K562 (cell line): ENCODE measurements at regions not wholly inside any gene's neighbourhood (a gene's known extent, or its start where the extent isn't known, plus 50 kb on each side); places are given as distances from the start of the nearest gene placed in this dataset.

Experiments used
- ATAC-seq: fragments of 200-7000 bp; cut with Tn5 transposase; 3 replicates; pipeline ENCODE4 v1.9.1; 2020; ENCODE audit warnings: moderate library complexity
- BruUV-seq: library from RNA; stranded (reverse); fragments of 400-500 nt; replicated peaks from 2 replicates; lab custom pipeline; 2021; lab: Mats Ljungman, UMichigan
- CTCF ChIA-PET: fragments of 300-600 bp; formaldehyde crosslinking; extraction: SDS; loops from one replicate; lab custom pipeline; 2021; ENCODE audit warnings: low intra/inter-chr PET ratio; lab: Yijun Ruan, JAX
- POLR2A ChIA-PET: fragments of 300-600, 350-650 bp; sonication (Branson Sonifier 250); formaldehyde crosslinking; extraction: SDS; loops from one replicate; lab custom pipeline; 2021; ENCODE audit warnings: antibody characterized with exemption, inconsistent platforms; lab: Yijun Ruan, JAX
- DNase-seq, 4 experiments: peaks; one replicate each; pipeline versions ENCODE4 v3.0.0 to v3.0.0-alpha.2; 2011 to 2018; ENCODE audit warnings: low spot score in 3 of 4, mixed read lengths in 3 of 4; ENCODE audit errors: extremely low read depth in 1 of 4
- FAIRE-seq: peaks from 2 replicates; lab custom pipeline; 2011; peaks lifted over from hg19 to GRCh38; lab: Jason Lieb, UNC
- H2AFZ ChIP-seq: 2 replicates; pipeline ENCODE4 v1.6.0; 2011; ENCODE audit warnings: low read depth, low read length, control low read depth, inconsistent platforms
- H3K27ac ChIP-seq: fragments of 200-600 bp; 3 replicates; pipeline ENCODE4 v1.8.0; 2011; ENCODE audit warnings: low read depth, mild to moderate bottlenecking, control low read depth, inconsistent platforms, low read length, moderate library complexity, mixed read lengths; ENCODE audit errors: extremely low read depth
- H3K27me3 ChIP-seq, 2 experiments: fragments of 300-600 bp in 1 of 2; 2 replicates in 1 of 2; 3 replicates in 1 of 2; pipeline versions ENCODE4 v1.6.0 to v1.8.0; 2011; ENCODE audit warnings: inconsistent platforms in 2 of 2, low read length in 2 of 2, mild to moderate bottlenecking in 1 of 2, mixed read lengths in 1 of 2, moderate library complexity in 1 of 2; ENCODE audit not compliant: control insufficient read depth in 2 of 2, insufficient read depth in 2 of 2
- H3K36me3 ChIP-seq: fragments of 300-600 bp; 3 replicates; pipeline ENCODE4 v1.8.0; 2011; ENCODE audit warnings: mild to moderate bottlenecking, low read length, inconsistent platforms; ENCODE audit not compliant: control insufficient read depth, insufficient read depth
- H3K4me1 ChIP-seq, 2 experiments: fragments of 200-600 bp in 1 of 2; replicated peaks in 1 of 2; 2 replicates in 1 of 2; 3 replicates in 1 of 2; pipeline versions ENCODE4 v1.5.1 to v1.8.0; 2011; ENCODE audit warnings: inconsistent platforms in 2 of 2, low read length in 2 of 2, mild to moderate bottlenecking in 1 of 2, mixed read lengths in 1 of 2, moderate library complexity in 1 of 2; ENCODE audit not compliant: control insufficient read depth in 2 of 2, insufficient read depth in 2 of 2
- H3K4me2 ChIP-seq: 2 replicates; pipeline ENCODE4 v1.6.1; 2011; ENCODE audit warnings: low read length, control low read depth, inconsistent platforms, mixed read lengths; ENCODE audit not compliant: insufficient read depth
- H3K4me3 ChIP-seq: fragments of 200-600 bp; sonication (generic), shearing (Covaris generic); 2 replicates; pipeline ENCODE4 v1.5.1; 2016; ENCODE audit warnings: control low read depth, inconsistent platforms
- H3K79me2 ChIP-seq: fragments of 200-600 bp; 3 replicates; pipeline ENCODE4 v1.8.0; 2011; ENCODE audit warnings: low read length, inconsistent platforms; ENCODE audit not compliant: control insufficient read depth, insufficient read depth
- H3K9ac ChIP-seq, 2 experiments: 2 replicates each; pipeline versions ENCODE4 v1.6.0 to v1.6.1; 2011; ENCODE audit warnings: low read depth in 2 of 2, low read length in 2 of 2, control low read depth in 1 of 2, inconsistent platforms in 1 of 2, mild to moderate bottlenecking in 1 of 2, mixed read lengths in 1 of 2; ENCODE audit not compliant: insufficient read depth in 1 of 2
- H3K9me1 ChIP-seq: one replicate; pipeline ENCODE4 v1.6.0; 2011; ENCODE audit warnings: inconsistent platforms, mild to moderate bottlenecking, low read length, moderate library complexity; ENCODE audit not compliant: control insufficient read depth, insufficient read depth
- H3K9me3 ChIP-seq: replicated peaks from 2 replicates; pipeline ENCODE4 v1.5.1; 2011; ENCODE audit warnings: low read depth, low read length, inconsistent platforms; ENCODE audit not compliant: control insufficient read depth, insufficient read depth
- H4K20me1 ChIP-seq: replicated peaks from 2 replicates; pipeline ENCODE4 v1.6.1; 2011; ENCODE audit warnings: low read length, inconsistent platforms, mixed read lengths; ENCODE audit not compliant: control insufficient read depth, insufficient read depth
- CREM ChIP-seq: IDR thresholded peaks from 2 replicates; pipeline ENCODE4 v1.6.1; 2014; ENCODE audit warnings: antibody characterized with exemption, low read depth
- RAD21 ChIP-seq, 2 experiments: fragments of 250-450 bp in 1 of 2; fragments of 450-650 bp in 1 of 2; sonication (Bioruptor Pico) in 1 of 2; formaldehyde crosslinking in 1 of 2; IDR thresholded peaks in 1 of 2; conservative IDR thresholded peaks in 1 of 2; 2 replicates each; pipeline versions ENCODE4 v1.4.0 to v1.8.0; 2020 to 2022; ENCODE audit warnings: mild to moderate bottlenecking in 2 of 2, moderate library complexity in 1 of 2
- RFX1 ChIP-seq: fragments of 450-650 bp; IDR thresholded peaks from 2 replicates; pipeline ENCODE4 v1.6.1; 2016; ENCODE audit warnings: mild to moderate bottlenecking, moderate library complexity
- SMC3 ChIP-seq: conservative IDR thresholded peaks from 2 replicates; pipeline ENCODE4 v1.6.1; 2011; ENCODE audit warnings: low read depth, low read length, improper control_type of control experiment; ENCODE audit not compliant: insufficient read depth
- STAG1 ChIP-seq: sonication (generic); formaldehyde crosslinking; IDR thresholded peaks from 2 replicates; pipeline ENCODE4 v1.5.0; 2020; ENCODE audit warnings: missing genetic modification reagents, borderline replicate concordance
- ZNF583 ChIP-seq: fragments of 250-450 bp; sonication (Bioruptor Pico); IDR thresholded peaks from 2 replicates; pipeline ENCODE4 v1.4.0; 2020
- WGBS: fragments of 100-300 bp; shearing (Covaris generic); methylation state at CpG from one replicate; pipeline ENCODE4 v1.1.6; 2016; ENCODE audit warnings: low coverage, mixed read lengths; ENCODE audit not compliant: insufficient coverage; ENCODE audit errors: missing lambda C conversion rate; 5-methylcytosine and 5-hydroxymethylcytosine counted together
- in situ Hi-C: fragments of 300-500 bp; cut with MboI; formaldehyde crosslinking; loops from 4 replicates; pipeline ENCODE4 v1.15.0; 2018; ENCODE audit warnings: inconsistent platforms, mixed read lengths
- intact Hi-C: fragments of 100-400 bp; cut with micrococcal nuclease; formaldehyde crosslinking; loops from 2 replicates; pipeline ENCODE4 v1.14.2; 2022
- TF ChIP-seq, protein P1 (sequence below), 2 experiments: fragments of 450-650 bp; formaldehyde crosslinking in 1 of 2; IDR thresholded peaks; 2 replicates each; pipeline versions ENCODE4 v1.4.0 to v1.6.1; 2014 to 2020; ENCODE audit warnings: mild to moderate bottlenecking in 2 of 2, borderline replicate concordance in 1 of 2, low read depth in 1 of 2
- TF ChIP-seq, protein P2 (sequence below): fragments of 450-650 bp; formaldehyde crosslinking; IDR thresholded peaks from 2 replicates; pipeline ENCODE4 v1.4.0; 2020; ENCODE audit warnings: mild to moderate bottlenecking, moderate library complexity
- TF ChIP-seq, protein P3 (sequence below), 3 experiments: IDR thresholded peaks in 2 of 3; conservative IDR thresholded peaks in 1 of 3; 2 replicates each; pipeline ENCODE4 v1.5.1; 2011 to 2012; ENCODE audit warnings: low read length in 3 of 3, mild to moderate bottlenecking in 3 of 3, control low read depth in 2 of 3, improper control_type of control experiment in 1 of 3, inconsistent platforms in 1 of 3, low read depth in 1 of 3, mixed read lengths in 1 of 3, moderate library complexity in 1 of 3; ENCODE audit not compliant: insufficient read depth in 2 of 3

DNA sequence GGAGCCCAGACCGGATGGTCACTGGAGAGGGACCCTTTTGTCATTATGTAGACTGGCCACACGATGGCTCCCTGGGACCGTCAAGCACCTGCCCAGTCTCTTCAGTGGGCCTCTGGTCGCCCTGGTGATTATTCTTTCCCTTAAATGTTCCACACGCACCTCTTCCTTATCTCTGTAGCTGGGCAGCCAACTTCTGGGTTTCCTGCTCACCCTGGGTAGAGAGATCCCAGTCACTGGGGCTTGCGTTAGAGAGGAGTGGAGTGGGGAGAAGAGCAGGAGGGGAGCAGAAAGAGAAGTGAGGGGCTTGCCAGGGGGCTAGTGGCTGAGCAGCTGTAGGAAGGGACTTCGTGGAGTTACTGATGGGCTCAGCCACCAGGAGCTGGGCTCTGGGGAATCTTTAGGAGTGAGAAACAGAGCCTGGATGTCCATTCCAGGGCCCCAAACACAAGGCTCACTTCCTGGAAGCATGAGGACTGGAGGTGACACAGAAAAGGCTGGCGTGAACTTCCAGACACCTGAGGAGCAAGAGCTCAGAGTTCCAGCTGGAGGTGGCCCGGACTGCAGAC, 150.1 kb downstream of the DHX35 start:
- H3K4me3 ChIP-seq, result no peak overlapping the region
- POLR2A ChIA-PET, result interaction anchor here (0.7 kb wide), 1 partner anchor 24 kb away, joined by 6 read pairs; no protein-coding TSS in a partner anchor
- ATAC-seq (peak; percentile 96), FAIRE-seq (peak; percentile 92), DNase-seq (peak; percentile 63 to 82 (median 69))
- H3K4me1 ChIP-seq, result no peaks in the 10 kb centered on the region
- no peak overlapping the region for H3K27ac ChIP-seq
- H3K9me3 ChIP-seq, result no peaks in the 10 kb centered on the region
- H3K27me3 ChIP-seq, result no peaks in the 10 kb centered on the region
- BruUV-seq, result no TSS peak
- H3K4me2 ChIP-seq, result no peak overlapping the region
- no peak overlapping the region for H2AFZ ChIP-seq
- H3K9me1 ChIP-seq, result no peaks in the 10 kb centered on the region
- WGBS, result 0% methylated on average over 9 of the region's 9 CpGs
- intact Hi-C loops, result loop anchor here (5.0 kb wide), 1 partner anchor 155 kb away; no protein-coding TSS in a partner anchor
- H3K9ac ChIP-seq, result peak overlapping the region in 1 of 2 experiments; percentile 6; a peak in 1 of 4 replicates
- no peaks in the 10 kb centered on the region; the same call in 1 of the 2 replicates for H4K20me1 ChIP-seq
- no peaks in the 10 kb centered on the region for H3K79me2 ChIP-seq
- H3K36me3 ChIP-seq, result no peaks in the 10 kb centered on the region
- in situ Hi-C loops, result no loop called here
- CTCF ChIA-PET, result no interaction called here
- TF ChIP-seq RAD21 (CRISPR knock-in tag; conservative IDR thresholded peaks at IDR 0.05 in 1 of 2, IDR thresholded peaks at IDR 0.05 in 1 of 2), result peak; percentile 68 to 84
- TF ChIP-seq, protein P1, sequence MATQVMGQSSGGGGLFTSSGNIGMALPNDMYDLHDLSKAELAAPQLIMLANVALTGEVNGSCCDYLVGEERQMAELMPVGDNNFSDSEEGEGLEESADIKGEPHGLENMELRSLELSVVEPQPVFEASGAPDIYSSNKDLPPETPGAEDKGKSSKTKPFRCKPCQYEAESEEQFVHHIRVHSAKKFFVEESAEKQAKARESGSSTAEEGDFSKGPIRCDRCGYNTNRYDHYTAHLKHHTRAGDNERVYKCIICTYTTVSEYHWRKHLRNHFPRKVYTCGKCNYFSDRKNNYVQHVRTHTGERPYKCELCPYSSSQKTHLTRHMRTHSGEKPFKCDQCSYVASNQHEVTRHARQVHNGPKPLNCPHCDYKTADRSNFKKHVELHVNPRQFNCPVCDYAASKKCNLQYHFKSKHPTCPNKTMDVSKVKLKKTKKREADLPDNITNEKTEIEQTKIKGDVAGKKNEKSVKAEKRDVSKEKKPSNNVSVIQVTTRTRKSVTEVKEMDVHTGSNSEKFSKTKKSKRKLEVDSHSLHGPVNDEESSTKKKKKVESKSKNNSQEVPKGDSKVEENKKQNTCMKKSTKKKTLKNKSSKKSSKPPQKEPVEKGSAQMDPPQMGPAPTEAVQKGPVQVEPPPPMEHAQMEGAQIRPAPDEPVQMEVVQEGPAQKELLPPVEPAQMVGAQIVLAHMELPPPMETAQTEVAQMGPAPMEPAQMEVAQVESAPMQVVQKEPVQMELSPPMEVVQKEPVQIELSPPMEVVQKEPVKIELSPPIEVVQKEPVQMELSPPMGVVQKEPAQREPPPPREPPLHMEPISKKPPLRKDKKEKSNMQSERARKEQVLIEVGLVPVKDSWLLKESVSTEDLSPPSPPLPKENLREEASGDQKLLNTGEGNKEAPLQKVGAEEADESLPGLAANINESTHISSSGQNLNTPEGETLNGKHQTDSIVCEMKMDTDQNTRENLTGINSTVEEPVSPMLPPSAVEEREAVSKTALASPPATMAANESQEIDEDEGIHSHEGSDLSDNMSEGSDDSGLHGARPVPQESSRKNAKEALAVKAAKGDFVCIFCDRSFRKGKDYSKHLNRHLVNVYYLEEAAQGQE (IDR thresholded peaks at IDR 0.05; ENCODE audit: borderline replicate concordance), result peak; percentile 37; the same call in 1 of the 2 replicates
- TF ChIP-seq, protein P1 (CRISPR knock-in tag; IDR thresholded peaks at IDR 0.05; ENCODE audit: low read depth), result no peak
- 0 out of 2 replicates have a peak, but pooled peaks have one; percentile 6 for TF ChIP-seq CREM
- TF ChIP-seq, protein P2, sequence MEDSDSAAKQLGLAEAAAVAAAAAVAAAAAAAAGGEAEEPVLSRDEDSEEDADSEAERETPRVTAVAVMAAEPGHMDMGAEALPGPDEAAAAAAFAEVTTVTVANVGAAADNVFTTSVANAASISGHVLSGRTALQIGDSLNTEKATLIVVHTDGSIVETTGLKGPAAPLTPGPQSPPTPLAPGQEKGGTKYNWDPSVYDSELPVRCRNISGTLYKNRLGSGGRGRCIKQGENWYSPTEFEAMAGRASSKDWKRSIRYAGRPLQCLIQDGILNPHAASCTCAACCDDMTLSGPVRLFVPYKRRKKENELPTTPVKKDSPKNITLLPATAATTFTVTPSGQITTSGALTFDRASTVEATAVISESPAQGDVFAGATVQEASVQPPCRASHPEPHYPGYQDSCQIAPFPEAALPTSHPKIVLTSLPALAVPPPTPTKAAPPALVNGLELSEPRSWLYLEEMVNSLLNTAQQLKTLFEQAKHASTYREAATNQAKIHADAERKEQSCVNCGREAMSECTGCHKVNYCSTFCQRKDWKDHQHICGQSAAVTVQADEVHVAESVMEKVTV (CRISPR knock-in tag), result peak; percentile 57; the same call in 1 of the 2 replicates
- TF ChIP-seq SMC3, result peak; percentile 54; the same call in 1 of the 2 replicates
- peak; percentile 21; the same call in 1 of the 2 replicates for TF ChIP-seq STAG1 (CRISPR knock-in tag)
- TF ChIP-seq, protein P3, sequence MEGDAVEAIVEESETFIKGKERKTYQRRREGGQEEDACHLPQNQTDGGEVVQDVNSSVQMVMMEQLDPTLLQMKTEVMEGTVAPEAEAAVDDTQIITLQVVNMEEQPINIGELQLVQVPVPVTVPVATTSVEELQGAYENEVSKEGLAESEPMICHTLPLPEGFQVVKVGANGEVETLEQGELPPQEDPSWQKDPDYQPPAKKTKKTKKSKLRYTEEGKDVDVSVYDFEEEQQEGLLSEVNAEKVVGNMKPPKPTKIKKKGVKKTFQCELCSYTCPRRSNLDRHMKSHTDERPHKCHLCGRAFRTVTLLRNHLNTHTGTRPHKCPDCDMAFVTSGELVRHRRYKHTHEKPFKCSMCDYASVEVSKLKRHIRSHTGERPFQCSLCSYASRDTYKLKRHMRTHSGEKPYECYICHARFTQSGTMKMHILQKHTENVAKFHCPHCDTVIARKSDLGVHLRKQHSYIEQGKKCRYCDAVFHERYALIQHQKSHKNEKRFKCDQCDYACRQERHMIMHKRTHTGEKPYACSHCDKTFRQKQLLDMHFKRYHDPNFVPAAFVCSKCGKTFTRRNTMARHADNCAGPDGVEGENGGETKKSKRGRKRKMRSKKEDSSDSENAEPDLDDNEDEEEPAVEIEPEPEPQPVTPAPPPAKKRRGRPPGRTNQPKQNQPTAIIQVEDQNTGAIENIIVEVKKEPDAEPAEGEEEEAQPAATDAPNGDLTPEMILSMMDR (IDR thresholded peaks at IDR 0.05 in 2 of 3, conservative IDR thresholded peaks at IDR 0.05 in 1 of 3; ENCODE audit: insufficient read depth in 2 of 3, low read depth in 1 of 3, low read length in 3 of 3), result peak; percentile 70 to 86 (median 81)
- no peak for TF ChIP-seq ZNF583 (CRISPR knock-in tag)
- TF ChIP-seq RFX1, result peak; percentile 62
